Mesenchymal stem cell (in vitro differentiated cells and primary cell): ENCODE measurements at regions not wholly inside any gene's neighbourhood (a gene's known extent, or its start where the extent isn't known, plus 50 kb on each side); places are given as distances from the start of the nearest gene placed in this dataset.

Experiments
- DNase-seq: peaks from one replicate; pipeline ENCODE4 v3.0.0-alpha.2; 2013
- H2AFZ ChIP-seq: one replicate; pipeline ENCODE4 v1.6.1; 2013; ENCODE audit warnings: low read depth, mild to moderate bottlenecking, control low read depth, inconsistent platforms, low read length, moderate library complexity
- H2AK5ac ChIP-seq: 2 replicates; pipeline ENCODE4 v1.6.1; 2013; ENCODE audit warnings: low read length, moderate library complexity, mild to moderate bottlenecking, inconsistent platforms; ENCODE audit not compliant: severe bottlenecking
- H2BK120ac ChIP-seq: one replicate; pipeline ENCODE4 v1.6.1; 2013; ENCODE audit warnings: low read depth, mild to moderate bottlenecking, inconsistent platforms, low read length, moderate library complexity
- H2BK12ac ChIP-seq, 2 experiments: one replicate each; pipeline ENCODE4 v1.6.1; 2013; ENCODE audit warnings: inconsistent platforms in 2 of 2, low read length in 2 of 2, mild to moderate bottlenecking in 2 of 2, moderate library complexity in 2 of 2, control low read depth in 1 of 2
- H2BK15ac ChIP-seq: one replicate; pipeline ENCODE4 v1.6.1; 2013; ENCODE audit warnings: mild to moderate bottlenecking, low read depth, inconsistent platforms; ENCODE audit not compliant: poor library complexity, severe bottlenecking
- H2BK5ac ChIP-seq: 2 replicates; pipeline ENCODE4 v1.6.1; 2013; ENCODE audit warnings: low read depth, mild to moderate bottlenecking, low read length, control low read depth, inconsistent platforms; ENCODE audit not compliant: poor library complexity, severe bottlenecking
- H3K14ac ChIP-seq, 2 experiments: one replicate each; pipeline ENCODE4 v1.6.1; 2013; ENCODE audit warnings: inconsistent platforms in 2 of 2, low read length in 2 of 2, control low read depth in 1 of 2, mild to moderate bottlenecking in 1 of 2, moderate library complexity in 1 of 2
- H3K18ac ChIP-seq, 2 experiments: one replicate each; pipeline ENCODE4 v1.6.1; 2013; ENCODE audit warnings: inconsistent platforms in 2 of 2, low read length in 2 of 2, control low read depth in 1 of 2, low read depth in 1 of 2, mild to moderate bottlenecking in 1 of 2
- H3K23ac ChIP-seq, 2 experiments: one replicate each; pipeline ENCODE4 v1.6.1; 2013; ENCODE audit warnings: inconsistent platforms in 2 of 2, low read length in 2 of 2, mild to moderate bottlenecking in 2 of 2, moderate library complexity in 2 of 2, control low read depth in 1 of 2
- H3K27ac ChIP-seq: 2 replicates; pipeline ENCODE4 v1.5.1; 2013; ENCODE audit warnings: mild to moderate bottlenecking, moderate library complexity, low read length, control low read depth, inconsistent platforms; ENCODE audit not compliant: poor library complexity, severe bottlenecking
- H3K27me3 ChIP-seq, 2 experiments: 2 replicates each; pipeline versions ENCODE4 v1.6.1 to v1.7.0; 2013; ENCODE audit warnings: low read length in 2 of 2, mild to moderate bottlenecking in 2 of 2, moderate library complexity in 2 of 2, control low read depth in 1 of 2, inconsistent platforms in 1 of 2; ENCODE audit not compliant: control insufficient read depth in 1 of 2, insufficient read depth in 1 of 2
- H3K36me3 ChIP-seq, 2 experiments: 2 replicates each; pipeline versions ENCODE4 v1.6.1 to v1.7.0; 2013; ENCODE audit warnings: low read length in 2 of 2, control low read depth in 1 of 2, inconsistent platforms in 1 of 2, low read depth in 1 of 2, mild to moderate bottlenecking in 1 of 2; ENCODE audit not compliant: insufficient read depth in 2 of 2, control insufficient read depth in 1 of 2
- H3K4ac ChIP-seq, 2 experiments: one replicate each; pipeline ENCODE4 v1.6.1; 2013; ENCODE audit warnings: inconsistent platforms in 2 of 2, low read length in 2 of 2, mild to moderate bottlenecking in 2 of 2, moderate library complexity in 2 of 2, control low read depth in 1 of 2, low read depth in 1 of 2
- H3K4me1 ChIP-seq: 2 replicates; pipeline ENCODE4 v1.6.1; 2013; ENCODE audit warnings: low read depth, low read length, control low read depth; ENCODE audit not compliant: control insufficient read depth, insufficient read depth
- H3K4me2 ChIP-seq: 2 replicates; pipeline ENCODE4 v1.6.1; 2013; ENCODE audit warnings: low read length, mild to moderate bottlenecking, inconsistent platforms; ENCODE audit not compliant: poor library complexity, severe bottlenecking
- H3K4me3 ChIP-seq, 2 experiments: 2 replicates each; pipeline versions ENCODE4 v1.5.1 to v1.7.0; 2013; ENCODE audit warnings: low read length in 2 of 2, mild to moderate bottlenecking in 2 of 2, control low read depth in 1 of 2, low read depth in 1 of 2; ENCODE audit not compliant: insufficient read depth in 1 of 2
- H3K79me1 ChIP-seq: replicated peaks from 2 replicates; pipeline ENCODE4 v1.6.1; 2013; ENCODE audit warnings: mild to moderate bottlenecking, control low read depth, low read length, inconsistent platforms; ENCODE audit not compliant: poor library complexity, severe bottlenecking
- H3K9ac ChIP-seq: 2 replicates; pipeline ENCODE4 v1.7.0; 2013; ENCODE audit warnings: mild to moderate bottlenecking, low read length, moderate library complexity
- H3K9me3 ChIP-seq: 2 replicates; pipeline ENCODE4 v1.7.0; 2013; ENCODE audit warnings: mild to moderate bottlenecking, low read length; ENCODE audit not compliant: control insufficient read depth
- H4K8ac ChIP-seq: one replicate; pipeline ENCODE4 v1.6.1; 2013; ENCODE audit warnings: inconsistent platforms, mild to moderate bottlenecking, low read length, moderate library complexity
- H4K91ac ChIP-seq: one replicate; pipeline ENCODE4 v1.6.1; 2013; ENCODE audit warnings: mild to moderate bottlenecking, low read length, inconsistent platforms
- WGBS: methylation state at CpG from one replicate; pipeline ENCODE4 v1.1.7; 2013; ENCODE audit warnings: mixed read lengths; 5-methylcytosine and 5-hydroxymethylcytosine counted together

DNA sequence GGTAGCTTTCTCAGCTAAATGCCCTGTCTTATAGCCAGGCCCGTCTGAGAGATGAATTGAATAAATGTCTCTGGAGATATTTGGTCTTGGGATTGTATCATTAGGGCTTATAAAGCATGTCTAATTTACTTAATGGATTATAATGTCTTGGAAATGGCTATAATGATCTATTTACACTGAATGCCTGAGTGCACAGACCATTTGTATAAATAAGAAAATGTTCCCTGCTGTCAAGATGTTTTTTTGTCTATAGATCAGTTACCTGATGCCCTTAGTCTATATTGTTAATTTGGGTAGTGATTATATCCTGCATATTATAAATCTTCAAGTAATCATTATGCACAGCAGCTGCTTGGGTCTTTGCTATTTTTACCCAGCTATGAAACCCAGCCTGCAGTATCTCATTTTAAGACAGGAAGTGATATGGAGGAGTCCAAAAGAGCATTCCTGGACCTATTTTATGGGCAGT is 112.9 kb upstream of the ACTBL2 start:
- Histone ChIP-seq H2BK15ac (no peak overlapping the region), H2BK120ac (no peak overlapping the region), H3K14ac (no peak overlapping the region), H3K4me1 (no peaks in the 10 kb centered on the region), H3K36me3 (no peaks in the 10 kb centered on the region), H3K4me3 (no peak overlapping the region), H3K18ac (no peak overlapping the region), H4K8ac (no peak overlapping the region), H3K9ac (no peak overlapping the region), H2AFZ (no peak overlapping the region), H3K27ac (no peak overlapping the region), H2BK12ac (no peak overlapping the region), H3K9me3 (no peaks in the 10 kb centered on the region), H3K4me2 (no peak overlapping the region), H2BK5ac (no peak overlapping the region), H3K79me1 (no peaks in the 10 kb centered on the region), H3K23ac (no peak overlapping the region), H2AK5ac (no peak overlapping the region), H4K91ac (no peak overlapping the region), H3K27me3 (no peaks in the 10 kb centered on the region), H3K4ac (no peak overlapping the region)
- WGBS = 100% methylated on average over 1 of the region's 1 CpG
- no peak for DNase-seq

DNA sequence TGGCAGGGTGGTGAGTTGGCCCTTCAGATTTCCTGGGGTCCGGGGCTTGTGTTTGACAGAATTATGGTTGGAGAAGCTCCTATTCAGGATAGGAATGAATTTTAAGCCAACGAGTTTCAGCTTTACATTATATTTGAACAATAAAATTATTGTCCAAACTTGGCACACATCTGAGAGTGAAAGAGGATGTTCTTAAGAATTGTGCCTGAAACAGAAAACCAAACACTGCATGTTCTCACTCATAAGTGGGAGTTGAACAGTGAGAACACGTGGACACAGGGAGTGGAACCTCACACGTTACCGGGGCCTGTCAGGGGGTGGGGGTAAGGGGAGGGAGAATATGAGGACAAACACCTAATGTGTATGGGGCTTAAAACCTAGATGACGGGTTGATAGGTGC is 111.8 kb upstream of the ACTBL2 start:
- no peak overlapping the region for H3K14ac ChIP-seq
- no peak overlapping the region for H2BK5ac ChIP-seq
- no peak overlapping the region for H2AFZ ChIP-seq
- DNase-seq = no peak
- no peak overlapping the region for H2BK15ac ChIP-seq
- H3K9ac ChIP-seq = no peak overlapping the region
- H3K9me3 ChIP-seq = no peaks in the 10 kb centered on the region
- no peak overlapping the region for H3K4me3 ChIP-seq
- no peaks in the 10 kb centered on the region for H3K4me1 ChIP-seq
- H3K4me2 ChIP-seq = no peak overlapping the region
- H3K27ac ChIP-seq = no peak overlapping the region
- no peak overlapping the region for H2BK12ac ChIP-seq
- H3K79me1 ChIP-seq = no peaks in the 10 kb centered on the region
- H3K4ac ChIP-seq = no peak overlapping the region
- no peaks in the 10 kb centered on the region for H3K27me3 ChIP-seq
- no peak overlapping the region for H4K8ac ChIP-seq
- H3K23ac ChIP-seq = no peak overlapping the region
- H4K91ac ChIP-seq = no peak overlapping the region
- WGBS = 100% methylated on average over 4 of the region's 6 CpGs
- no peak overlapping the region for H3K18ac ChIP-seq
- H3K36me3 ChIP-seq = no peaks in the 10 kb centered on the region
- H2AK5ac ChIP-seq = no peak overlapping the region
- H2BK120ac ChIP-seq = no peak overlapping the region

DNA sequence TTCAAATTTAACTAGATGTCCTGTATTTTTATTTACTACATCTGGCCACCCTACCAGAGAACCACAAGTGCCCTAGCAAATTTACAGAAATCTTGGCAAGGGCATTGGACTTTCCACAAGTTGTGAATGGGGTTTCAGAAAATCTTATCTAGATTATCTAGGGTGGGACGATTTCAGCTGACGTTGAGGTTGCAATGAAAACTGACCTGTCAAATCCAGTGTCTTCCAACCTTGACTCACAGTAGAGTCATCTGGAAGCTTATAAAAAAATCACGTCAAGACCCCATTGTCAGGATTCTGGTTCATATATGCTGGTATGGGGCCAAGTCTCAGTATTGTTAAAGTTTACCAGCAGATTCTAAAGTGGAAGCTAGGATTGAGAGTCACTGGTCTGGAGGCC is 109.6 kb upstream of the ACTBL2 start:
- Histone ChIP-seq H4K91ac (no peak overlapping the region), H3K4me3 (no peak overlapping the region), H3K27ac (no peak overlapping the region), H3K79me1 (no peaks in the 10 kb centered on the region), H3K23ac (no peak overlapping the region), H2AK5ac (no peak overlapping the region), H3K4me1 (no peaks in the 10 kb centered on the region), H3K4ac (no peak overlapping the region), H3K27me3 (no peaks in the 10 kb centered on the region), H2BK120ac (no peak overlapping the region), H3K9ac (no peak overlapping the region), H2AFZ (no peak overlapping the region), H3K14ac (no peak overlapping the region), H3K9me3 (no peaks in the 10 kb centered on the region), H3K4me2 (no peak overlapping the region), H2BK5ac (no peak overlapping the region), H2BK15ac (no peak overlapping the region), H2BK12ac (no peak overlapping the region), H3K18ac (no peak overlapping the region), H3K36me3 (no peaks in the 10 kb centered on the region), H4K8ac (no peak overlapping the region)
- no peak for DNase-seq
- WGBS = 96% methylated on average over 3 of the region's 3 CpGs

DNA sequence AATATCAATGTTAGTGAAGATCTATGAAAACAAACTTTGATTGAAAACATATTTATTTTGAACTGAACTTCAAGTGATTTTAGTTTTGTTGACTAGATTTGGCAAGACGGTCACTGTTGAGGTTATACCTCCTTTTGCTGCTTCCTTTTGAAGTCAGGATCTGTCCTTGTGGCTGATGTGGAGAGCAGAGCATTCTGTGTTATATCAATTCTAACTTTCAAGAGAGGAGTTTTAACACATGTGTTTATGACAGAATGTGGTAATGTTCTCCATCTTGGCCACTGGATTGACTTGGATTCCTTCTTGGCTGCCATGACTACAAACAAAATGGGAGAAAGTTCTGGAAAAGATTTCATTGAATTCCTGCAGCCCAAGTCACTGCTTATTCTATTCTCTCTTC is 104.0 kb upstream of the ACTBL2 start:
- no peak overlapping the region for H2BK120ac ChIP-seq
- WGBS = 97% methylated on average over 1 of the region's 1 CpG
- H3K4me1 ChIP-seq = no peaks in the 10 kb centered on the region
- H4K91ac ChIP-seq = no peak overlapping the region
- H2BK12ac ChIP-seq = no peak overlapping the region
- no peak overlapping the region for H3K4ac ChIP-seq
- H3K9ac ChIP-seq = no peak overlapping the region
- no peak overlapping the region for H2AFZ ChIP-seq
- H3K79me1 ChIP-seq = no peaks in the 10 kb centered on the region
- no peak overlapping the region for H3K27ac ChIP-seq
- H2AK5ac ChIP-seq = no peak overlapping the region
- H3K18ac ChIP-seq = no peak overlapping the region
- H3K14ac ChIP-seq = no peak overlapping the region
- H3K36me3 ChIP-seq = no peaks in the 10 kb centered on the region
- no peak overlapping the region for H2BK15ac ChIP-seq
- DNase-seq = no peak
- no peak overlapping the region for H3K4me2 ChIP-seq
- H3K23ac ChIP-seq = no peak overlapping the region
- no peaks in the 10 kb centered on the region for H3K27me3 ChIP-seq
- no peak overlapping the region for H2BK5ac ChIP-seq
- no peak overlapping the region for H4K8ac ChIP-seq
- no peaks in the 10 kb centered on the region for H3K9me3 ChIP-seq
- H3K4me3 ChIP-seq = no peak overlapping the region
